GM12878 (cell line): ENCODE measurements at regions not wholly inside any gene's neighbourhood (a gene's known extent, or its start where the extent isn't known, plus 50 kb on each side); places are given as distances from the start of the nearest gene placed in this dataset.

Source experiments
- ATAC-seq: fragments of 200-7000 bp; cut with Tn5 transposase; 3 replicates; pipeline ENCODE4 v1.9.1; 2020; ENCODE audit warnings: mild to moderate bottlenecking, moderate library complexity
- BruUV-seq: library from RNA; stranded (reverse); fragments of 400-500 nt; replicated peaks from 2 replicates; lab custom pipeline; 2021; lab: Mats Ljungman, UMichigan
- CTCF ChIA-PET: fragments of 300-600 bp; sonication (Branson Sonifier 250); formaldehyde crosslinking; extraction: SDS; loops from one replicate; lab custom pipeline; 2021; ENCODE audit warnings: inconsistent platforms; lab: Yijun Ruan, JAX
- POLR2A ChIA-PET: fragments of 350-600 bp; formaldehyde crosslinking; extraction: SDS; loops from one replicate; lab custom pipeline; 2021; ENCODE audit warnings: inconsistent platforms; lab: Charles Lee
- RAD21 ChIA-PET: fragments of 300-600 bp; sonication (Branson Sonifier 250); formaldehyde crosslinking; loops from one replicate; lab custom pipeline; 2023; ENCODE audit warnings: antibody characterized with exemption; ENCODE audit not compliant: unreplicated experiment; lab: Charles Lee
- SMC1A ChIA-PET: fragments of 300-600 bp; sonication (Branson Sonifier 250); formaldehyde crosslinking; loops from one replicate; lab custom pipeline; 2023; ENCODE audit not compliant: unreplicated experiment, uncharacterized antibody; lab: Charles Lee
- DNase-seq: peaks from one replicate; pipeline ENCODE4 v3.0.0-alpha.2; 2011; ENCODE audit warnings: low read depth, low spot score
- FAIRE-seq: peaks from 3 replicates; lab custom pipeline; 2011; peaks lifted over from hg19 to GRCh38; lab: Jason Lieb, UNC
- H2AFZ ChIP-seq: 2 replicates; pipeline ENCODE4 v1.6.0; 2011; ENCODE audit warnings: low read depth, low read length, control low read depth; ENCODE audit not compliant: control insufficient read depth
- H3K27ac ChIP-seq: 2 replicates; pipeline ENCODE4 v1.5.1; 2011; ENCODE audit warnings: control low read depth; ENCODE audit not compliant: control insufficient read depth, insufficient read depth
- H3K27me3 ChIP-seq, 2 experiments: replicated peaks in 1 of 2; 2 replicates each; pipeline versions ENCODE4 v1.6.0 to v1.6.1; 2011; ENCODE audit warnings: low read length in 1 of 2; ENCODE audit not compliant: control insufficient read depth in 2 of 2, insufficient read depth in 2 of 2
- H3K36me3 ChIP-seq, 2 experiments: 2 replicates each; pipeline ENCODE4 v1.5.1; 2011; ENCODE audit warnings: low read length in 1 of 2; ENCODE audit not compliant: control insufficient read depth in 2 of 2, insufficient read depth in 2 of 2
- H3K4me1 ChIP-seq: 2 replicates; pipeline ENCODE4 v1.6.1; 2011; ENCODE audit warnings: mild to moderate bottlenecking, low read length, moderate library complexity, mixed read lengths; ENCODE audit not compliant: control insufficient read depth, insufficient read depth
- H3K4me2 ChIP-seq: 2 replicates; pipeline ENCODE4 v1.6.0; 2011; ENCODE audit warnings: control low read depth; ENCODE audit not compliant: control insufficient read depth, insufficient read depth
- H3K4me3 ChIP-seq: fragments of 200-600 bp; sonication (generic); 2 replicates; pipeline ENCODE4 v1.5.1; 2016
- H3K79me2 ChIP-seq: 2 replicates; pipeline ENCODE4 v1.6.0; 2011; ENCODE audit warnings: low read length; ENCODE audit not compliant: control insufficient read depth, insufficient read depth
- H3K9ac ChIP-seq: 2 replicates; pipeline ENCODE4 v1.8.0; 2011; ENCODE audit warnings: low read length, control low read depth, mixed read lengths; ENCODE audit not compliant: control insufficient read depth, insufficient read depth
- H3K9me3 ChIP-seq: replicated peaks from 3 replicates; pipeline ENCODE4 v1.5.1; 2011; ENCODE audit warnings: mild to moderate bottlenecking, low read length; ENCODE audit not compliant: control insufficient read depth, insufficient read depth
- H4K20me1 ChIP-seq: 2 replicates; pipeline ENCODE4 v1.6.0; 2011; ENCODE audit not compliant: control insufficient read depth, insufficient read depth
- BHLHE40 ChIP-seq, 2 experiments: fragments of 450-650 bp in 1 of 2; IDR thresholded peaks; 2 replicates each; pipeline ENCODE4 v1.6.1; 2011 to 2017; ENCODE audit warnings: low read depth in 2 of 2, borderline replicate concordance in 1 of 2, improper control_type of control experiment in 1 of 2, low read length in 1 of 2, mild to moderate bottlenecking in 1 of 2
- BMI1 ChIP-seq: fragments of 450-650 bp; IDR thresholded peaks from 2 replicates; pipeline ENCODE4 v1.6.1; 2016; ENCODE audit warnings: mild to moderate bottlenecking, moderate library complexity, borderline replicate concordance
- CBX3 ChIP-seq: fragments of 200-600 bp; sonication (generic); IDR thresholded peaks from 2 replicates; pipeline ENCODE4 v1.6.1; 2016; ENCODE audit warnings: low read depth, borderline replicate concordance
- FOS ChIP-seq: IDR thresholded peaks from 3 replicates; pipeline ENCODE4 v1.6.1; 2011; ENCODE audit warnings: borderline replicate concordance; ENCODE audit not compliant: insufficient read length; ENCODE audit errors: extremely low read depth
- IRF4 ChIP-seq: IDR thresholded peaks from 2 replicates; pipeline ENCODE4 v1.6.1; 2011; ENCODE audit warnings: low read depth, low read length
- KLF5 ChIP-seq: fragments of 450-650 bp; IDR thresholded peaks from 2 replicates; pipeline ENCODE4 v1.6.1; 2014; ENCODE audit warnings: mild to moderate bottlenecking; ENCODE audit not compliant: partially characterized antibody
- MTA2 ChIP-seq: fragments of 450-650 bp; IDR thresholded peaks from 2 replicates; pipeline ENCODE4 v1.6.1; 2016; ENCODE audit warnings: low read depth, mild to moderate bottlenecking, moderate library complexity
- MYB ChIP-seq: fragments of 150-350 bp; IDR thresholded peaks from 2 replicates; pipeline ENCODE4 v1.6.1; 2014; ENCODE audit warnings: mild to moderate bottlenecking, low read depth, low read length, borderline replicate concordance
- NRF1 ChIP-seq: conservative IDR thresholded peaks from 2 replicates; pipeline ENCODE4 v1.6.1; 2011; ENCODE audit warnings: mild to moderate bottlenecking, low read depth, low read length, improper control_type of control experiment
- PAX5 ChIP-seq: IDR thresholded peaks from 2 replicates; pipeline ENCODE4 v1.6.1; 2011; ENCODE audit warnings: low read depth, low read length, borderline replicate concordance
- POU2F2 ChIP-seq: IDR thresholded peaks from 3 replicates; pipeline ENCODE4 v1.6.1; 2011; ENCODE audit warnings: low read depth, mild to moderate bottlenecking, low read length, borderline replicate concordance
- SMAD5 ChIP-seq: IDR thresholded peaks from 2 replicates; pipeline ENCODE4 v1.6.1; 2016; ENCODE audit warnings: antibody characterized with exemption, low read depth
- TBL1XR1 ChIP-seq: IDR thresholded peaks from 2 replicates; pipeline ENCODE4 v1.6.1; 2012; ENCODE audit warnings: low read depth, low read length, improper control_type of control experiment
- ZNF687 ChIP-seq: fragments of 450-650 bp; IDR thresholded peaks from 2 replicates; pipeline ENCODE4 v1.6.1; 2017; ENCODE audit warnings: mild to moderate bottlenecking, moderate library complexity
- ZZZ3 ChIP-seq: IDR thresholded peaks from 2 replicates; pipeline ENCODE4 v1.6.1; 2011; ENCODE audit warnings: low read depth; ENCODE audit not compliant: control insufficient read depth, insufficient read length
- WGBS: methylation state at CpG from one replicate; pipeline ENCODE4 v1.1.6; 2016; ENCODE audit warnings: low lambda C conversion rate; ENCODE audit not compliant: insufficient replicate concordance, insufficient coverage; ENCODE audit errors: missing lambda C conversion rate; 5-methylcytosine and 5-hydroxymethylcytosine counted together
- in situ Hi-C: fragments of 300-500 bp; cut with MboI; formaldehyde crosslinking; loops from 9 replicates; pipeline ENCODE4 v1.14.3; 2018; ENCODE audit warnings: mixed read lengths
- intact Hi-C: fragments of 100-400 bp; cut with micrococcal nuclease; formaldehyde crosslinking; loops from one replicate; pipeline ENCODE4 v1.14.2; 2022; ENCODE audit not compliant: unreplicated experiment
- TF ChIP-seq, protein P1 (sequence below): fragments of 450-650 bp; IDR thresholded peaks from 2 replicates; pipeline ENCODE4 v1.6.1; 2017; ENCODE audit warnings: borderline replicate concordance
- TF ChIP-seq, protein P2 (sequence below): fragments of 450-650 bp; IDR thresholded peaks from 2 replicates; pipeline ENCODE4 v1.6.1; 2017; ENCODE audit warnings: low read depth, mild to moderate bottlenecking, moderate library complexity

GRCh38 chr6:139583420-139583819, 209.0 kb upstream of the CITED2 start (continued):
- TF ChIP-seq ZNF687 (no peak), TBL1XR1 (no peak), CBX3 (no peak), KLF5 (no peak)
- TF ChIP-seq, protein P1, sequence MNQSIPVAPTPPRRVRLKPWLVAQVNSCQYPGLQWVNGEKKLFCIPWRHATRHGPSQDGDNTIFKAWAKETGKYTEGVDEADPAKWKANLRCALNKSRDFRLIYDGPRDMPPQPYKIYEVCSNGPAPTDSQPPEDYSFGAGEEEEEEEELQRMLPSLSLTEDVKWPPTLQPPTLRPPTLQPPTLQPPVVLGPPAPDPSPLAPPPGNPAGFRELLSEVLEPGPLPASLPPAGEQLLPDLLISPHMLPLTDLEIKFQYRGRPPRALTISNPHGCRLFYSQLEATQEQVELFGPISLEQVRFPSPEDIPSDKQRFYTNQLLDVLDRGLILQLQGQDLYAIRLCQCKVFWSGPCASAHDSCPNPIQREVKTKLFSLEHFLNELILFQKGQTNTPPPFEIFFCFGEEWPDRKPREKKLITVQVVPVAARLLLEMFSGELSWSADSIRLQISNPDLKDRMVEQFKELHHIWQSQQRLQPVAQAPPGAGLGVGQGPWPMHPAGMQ = no peak

- DNase-seq (no peak), ATAC-seq (no peak), FAIRE-seq (no peak)
- H3K9ac ChIP-seq = no peak overlapping the region
- ChIA-PET CTCF (no interaction called here), POLR2A (no interaction called here), SMC1A (interaction anchor here (1.0 kb wide), 2 partner anchors 12 to 14 kb away, joined by 3 to 5 read pairs; no protein-coding TSS in a partner anchor), RAD21 (no interaction called here)
- no peaks in the 10 kb centered on the region for H4K20me1 ChIP-seq
- BruUV-seq = no TSS peak
- H3K27ac ChIP-seq = no peak overlapping the region
- no peak overlapping the region for H3K4me3 ChIP-seq
- H3K4me1 ChIP-seq = peaks cover 5% of the 10 kb centered on the region; the same call in 1 of the 2 replicates
- H3K79me2 ChIP-seq = no peaks in the 10 kb centered on the region
- 72% methylated on average over 2 of the region's 2 CpGs for WGBS
- no peaks in the 10 kb centered on the region for H3K9me3 ChIP-seq
- intact Hi-C loops = no loop called here
- no peak overlapping the region for H3K4me2 ChIP-seq
- no peaks in the 10 kb centered on the region for H3K36me3 ChIP-seq
- in situ Hi-C loops = no loop called here
- H2AFZ ChIP-seq = no peak overlapping the region
- no peaks in the 10 kb centered on the region for H3K27me3 ChIP-seq
- TF ChIP-seq MTA2 = no peak
- no peak for TF ChIP-seq PAX5
- TF ChIP-seq, protein P2, sequence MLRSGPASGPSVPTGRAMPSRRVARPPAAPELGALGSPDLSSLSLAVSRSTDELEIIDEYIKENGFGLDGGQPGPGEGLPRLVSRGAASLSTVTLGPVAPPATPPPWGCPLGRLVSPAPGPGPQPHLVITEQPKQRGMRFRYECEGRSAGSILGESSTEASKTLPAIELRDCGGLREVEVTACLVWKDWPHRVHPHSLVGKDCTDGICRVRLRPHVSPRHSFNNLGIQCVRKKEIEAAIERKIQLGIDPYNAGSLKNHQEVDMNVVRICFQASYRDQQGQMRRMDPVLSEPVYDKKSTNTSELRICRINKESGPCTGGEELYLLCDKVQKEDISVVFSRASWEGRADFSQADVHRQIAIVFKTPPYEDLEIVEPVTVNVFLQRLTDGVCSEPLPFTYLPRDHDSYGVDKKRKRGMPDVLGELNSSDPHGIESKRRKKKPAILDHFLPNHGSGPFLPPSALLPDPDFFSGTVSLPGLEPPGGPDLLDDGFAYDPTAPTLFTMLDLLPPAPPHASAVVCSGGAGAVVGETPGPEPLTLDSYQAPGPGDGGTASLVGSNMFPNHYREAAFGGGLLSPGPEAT = no peak
- no peak for TF ChIP-seq MYB
- TF ChIP-seq SMAD5 = no peak
- no peak for TF ChIP-seq POU2F2
- no peak for TF ChIP-seq IRF4
- no peak for TF ChIP-seq BMI1
- no peak for TF ChIP-seq ZZZ3
- no peak for TF ChIP-seq BHLHE40 (IDR thresholded peaks at IDR 0.05; ENCODE audit: borderline replicate concordance in 1 of 2, low read depth in 2 of 2, low read length in 1 of 2)
- no peak for TF ChIP-seq FOS
- TF ChIP-seq NRF1 = no peak
Observed at GRCh38 chr6:139582956-139583355, 208.5 kb upstream of the CITED2 start.
